ENCODE measurements at regions not wholly inside any gene's neighbourhood (a gene's known extent, or its start where the extent isn't known, plus 50 kb on each side); places are given as distances from the start of the nearest gene placed in this dataset.

DNA sequence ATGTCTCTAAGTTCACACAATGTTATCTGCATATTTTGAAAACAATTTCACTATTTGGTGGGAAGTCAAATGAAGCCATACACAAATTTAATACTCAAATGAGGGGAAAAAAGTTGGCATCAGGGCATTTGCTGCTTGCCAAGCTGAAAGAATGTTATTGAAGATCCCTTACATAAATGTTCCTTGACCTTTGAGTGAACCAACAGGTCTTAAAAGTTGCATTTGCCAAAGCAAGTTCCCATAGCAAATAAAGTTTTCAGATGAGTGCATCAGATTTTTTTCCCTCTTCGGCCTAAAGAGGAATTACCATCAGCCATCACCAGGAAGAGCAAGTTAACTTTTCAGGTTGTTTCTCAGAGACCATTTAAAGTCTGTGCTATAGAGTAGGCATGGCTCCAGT is 115.9 kb downstream of the COX18 start:
- Histone ChIP-seq H3K4me3 (ENCODE audit: insufficient read depth, low read depth, low read length) (no peak overlapping the region), H3K27ac (ENCODE audit: insufficient read depth, low read length) (no peak overlapping the region), H2BK5ac (ENCODE audit: low read depth, low read length, poor library complexity, severe bottlenecking) (no peak overlapping the region), H2BK15ac (ENCODE audit: low read depth, low read length) (no peak overlapping the region), H3K4me2 (ENCODE audit: low read depth, low read length) (no peak overlapping the region), H3K9me3 (ENCODE audit: control insufficient read depth, insufficient read depth, low read length) (no peaks in the 10 kb centered on the region), H3K36me3 (ENCODE audit: control insufficient read depth, insufficient read depth, low read length) (no peaks in the 10 kb centered on the region), H3K56ac (ENCODE audit: extremely low read depth, insufficient read depth, low read length) (no peak overlapping the region), H3K9ac (ENCODE audit: low read depth, low read length) (no peak overlapping the region), H3K14ac (replicated peaks; ENCODE audit: low read depth, low read length) (no peak overlapping the region), H4K5ac (ENCODE audit: low read depth, low read length) (no peak overlapping the region), H4K91ac (ENCODE audit: insufficient read depth, low read depth, low read length) (no peak overlapping the region), H2AK5ac (ENCODE audit: low read depth, low read length) (no peak overlapping the region), H2BK20ac (ENCODE audit: low read depth, low read length) (no peak overlapping the region), H3K23ac (ENCODE audit: low read depth, low read length) (no peak overlapping the region), H3K4ac (ENCODE audit: low read depth, low read length) (no peak overlapping the region), H2BK120ac (ENCODE audit: low read depth, low read length) (no peak overlapping the region), H4K8ac (ENCODE audit: low read depth in 2 of 2, low read length in 2 of 2) (no peak overlapping the region), H3K4me1 (ENCODE audit: control insufficient read depth, insufficient read depth, low read length) (no peaks in the 10 kb centered on the region), H2AFZ (replicated peaks; ENCODE audit: low read length, poor library complexity) (no peak overlapping the region), H3K27me3 (ENCODE audit: control insufficient read depth, insufficient read depth, low read length) (no peaks in the 10 kb centered on the region; the same call in 1 of the 2 replicates), H3K9me1 (ENCODE audit: insufficient read depth, low read length) (no peaks in the 10 kb centered on the region), H3K79me1 (ENCODE audit: low read depth in 1 of 2, low read length in 2 of 2) (no peaks in the 10 kb centered on the region), H2AK9ac (replicated peaks; ENCODE audit: low read depth, low read length, poor library complexity) (no peak overlapping the region), H4K20me1 (ENCODE audit: insufficient read depth, low read length) (no peaks in the 10 kb centered on the region), H3K18ac (ENCODE audit: low read depth, low read length) (no peak overlapping the region)
- CTCF ChIA-PET, result no interaction called here
- BruUV-seq (replicated peaks), result no TSS peak
- DNase-seq (no peak), ATAC-seq (ENCODE audit: low read depth) (no peak)
- POLR2A ChIA-PET (ENCODE audit: unreplicated experiment), result no interaction called here
- no peak for TF ChIP-seq CHD1 (IDR thresholded peaks at IDR 0.05; ENCODE audit: low read depth, low read length)
- no peak for TF ChIP-seq BHLHE40 (IDR thresholded peaks at IDR 0.05; ENCODE audit: low read depth, low read length)
- no peak for TF ChIP-seq CEBPB (IDR thresholded peaks at IDR 0.05; ENCODE audit: low read depth, low read length)
- TF ChIP-seq MXI1 (IDR thresholded peaks at IDR 0.05; ENCODE audit: borderline replicate concordance, low read depth, low read length), result no peak
- no peak for TF ChIP-seq RAD21 (IDR thresholded peaks at IDR 0.05; ENCODE audit: low read length)
- TF ChIP-seq, protein P1, sequence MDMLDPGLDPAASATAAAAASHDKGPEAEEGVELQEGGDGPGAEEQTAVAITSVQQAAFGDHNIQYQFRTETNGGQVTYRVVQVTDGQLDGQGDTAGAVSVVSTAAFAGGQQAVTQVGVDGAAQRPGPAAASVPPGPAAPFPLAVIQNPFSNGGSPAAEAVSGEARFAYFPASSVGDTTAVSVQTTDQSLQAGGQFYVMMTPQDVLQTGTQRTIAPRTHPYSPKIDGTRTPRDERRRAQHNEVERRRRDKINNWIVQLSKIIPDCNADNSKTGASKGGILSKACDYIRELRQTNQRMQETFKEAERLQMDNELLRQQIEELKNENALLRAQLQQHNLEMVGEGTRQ (IDR thresholded peaks at IDR 0.05; ENCODE audit: low read depth, low read length), result no peak
- TF ChIP-seq, protein P2, sequence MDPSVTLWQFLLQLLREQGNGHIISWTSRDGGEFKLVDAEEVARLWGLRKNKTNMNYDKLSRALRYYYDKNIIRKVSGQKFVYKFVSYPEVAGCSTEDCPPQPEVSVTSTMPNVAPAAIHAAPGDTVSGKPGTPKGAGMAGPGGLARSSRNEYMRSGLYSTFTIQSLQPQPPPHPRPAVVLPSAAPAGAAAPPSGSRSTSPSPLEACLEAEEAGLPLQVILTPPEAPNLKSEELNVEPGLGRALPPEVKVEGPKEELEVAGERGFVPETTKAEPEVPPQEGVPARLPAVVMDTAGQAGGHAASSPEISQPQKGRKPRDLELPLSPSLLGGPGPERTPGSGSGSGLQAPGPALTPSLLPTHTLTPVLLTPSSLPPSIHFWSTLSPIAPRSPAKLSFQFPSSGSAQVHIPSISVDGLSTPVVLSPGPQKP (IDR thresholded peaks at IDR 0.05; ENCODE audit: borderline replicate concordance, low read depth, low read length), result no peak
- no peak for TF ChIP-seq FOS (IDR thresholded peaks at IDR 0.05; ENCODE audit: low read depth, low read length)
- no peak for TF ChIP-seq RFX5 (IDR thresholded peaks at IDR 0.05; ENCODE audit: low read depth, low read length)
- no peak for TF ChIP-seq POLR2A (IDR thresholded peaks at IDR 0.05; ENCODE audit: low read depth, low read length)
- TF ChIP-seq RCOR1 (IDR thresholded peaks at IDR 0.05; ENCODE audit: insufficient replicate concordance, low read length), result no peak
- no peak for TF ChIP-seq SMC3 (IDR thresholded peaks at IDR 0.05; ENCODE audit: low read depth, low read length)
- intact Hi-C loops (cut with micrococcal nuclease) (no loop called here), dilution Hi-C loops (cut with HindIII; ENCODE audit: low sequenced_read_pairs, unreplicated experiment) (no loop called here), in situ Hi-C loops (cut with MboI; ENCODE audit: low sequenced_read_pairs) (no loop called here)
- WGBS, 2 experiments (ENCODE audit: extremely low coverage in 2 of 2, insufficient read length in 1 of 2), result no CpG with 5 or more reads among the region's 1 CpG

Data from IMR-90 (cell line).